AG09309 (cell line): ENCODE measurements at regions not wholly inside any gene's neighbourhood (a gene's known extent, or its start where the extent isn't known, plus 50 kb on each side); places are given as distances from the start of the nearest gene placed in this dataset.

Experiments
- DNase-seq: peaks from one replicate; pipeline ENCODE4 v3.0.0-alpha.2; 2010; ENCODE audit warnings: low read depth
- H3K4me3 ChIP-seq: 2 replicates; pipeline ENCODE4 v1.5.1; 2011; ENCODE audit warnings: mild to moderate bottlenecking, low read depth, low read length, moderate library complexity; ENCODE audit not compliant: control insufficient read depth
- CTCF ChIP-seq: IDR thresholded peaks from 2 replicates; pipeline ENCODE4 v1.5.1; 2011; ENCODE audit warnings: mild to moderate bottlenecking, low read depth, low read length, inconsistent platforms; ENCODE audit not compliant: insufficient read depth, control insufficient read depth; ENCODE audit errors: missing control alignments

- DNase-seq, result peak; percentile 65
- TF ChIP-seq CTCF, result no peak
- no peak overlapping the region for H3K4me3 ChIP-seq
Measured at GRCh38 chr4:141425124-141425523, 204.4 kb downstream of the ZNF330 start.

- no peak for TF ChIP-seq CTCF
- H3K4me3 ChIP-seq, result no peak overlapping the region
- DNase-seq, result no peak
Measured at GRCh38 chr4:141427726-141428296, 207.1 kb downstream of the ZNF330 start.

- TF ChIP-seq CTCF, result no peak
- no peak for DNase-seq
- no peak overlapping the region for H3K4me3 ChIP-seq
Measured at GRCh38 chr4:141429933-141430332, 206.4 kb upstream of the IL15 start.

- no peak for TF ChIP-seq CTCF
- no peak overlapping the region for H3K4me3 ChIP-seq
- no peak for DNase-seq
Measured at GRCh38 chr4:141430686-141431085, 205.7 kb upstream of the IL15 start.

GRCh38 chr4:141432000-141432712, 204.2 kb upstream of the IL15 start:
- no peak for TF ChIP-seq CTCF
- DNase-seq, result no peak
- no peak overlapping the region for H3K4me3 ChIP-seq

GRCh38 chr4:141435446-141436225, 200.7 kb upstream of the IL15 start:
- no peak for TF ChIP-seq CTCF
- H3K4me3 ChIP-seq, result no peak overlapping the region
- DNase-seq, result no peak
